A549 (cell line): ENCODE measurements at regions not wholly inside any gene's neighbourhood (a gene's known extent, or its start where the extent isn't known, plus 50 kb on each side); places are given as distances from the start of the nearest gene placed in this dataset.

Experiments
- ATAC-seq, 2 experiments: fragments of 200-7000 bp in 1 of 2; fragments of >200 bp in 1 of 2; cut with Nextera tagmentation in 1 of 2; cut with Tn5 transposase in 1 of 2; 3 replicates each; pipeline versions ENCODE4 v1.8.0 to v1.9.1; 2018 to 2020; ENCODE audit warnings: mild to moderate bottlenecking in 1 of 2, moderate library complexity in 1 of 2
- CTCF ChIA-PET: fragments of 300-600 bp; sonication (Branson Sonifier 250); formaldehyde crosslinking; extraction: SDS; loops from one replicate; lab custom pipeline; 2021; ENCODE audit warnings: antibody characterized with exemption, inconsistent platforms; lab: Yijun Ruan, JAX
- POLR2A ChIA-PET: fragments of 350-600 bp; formaldehyde crosslinking; extraction: SDS; loops from one replicate; lab custom pipeline; 2021; ENCODE audit warnings: antibody characterized with exemption, inconsistent platforms; lab: Yijun Ruan, JAX
- DNase-seq, 2 experiments: peaks; one replicate each; pipeline versions ENCODE4 v3.0.0 to v3.0.0-alpha.2; 2011 to 2016; ENCODE audit warnings: low read depth in 1 of 2, low spot score in 1 of 2
- FAIRE-seq: peaks from 2 replicates; lab custom pipeline; 2011; peaks lifted over from hg19 to GRCh38; lab: Jason Lieb, UNC
- H3K27ac ChIP-seq, 2 experiments: fragments of >200 bp; sonication (Bioruptor Twin); formaldehyde crosslinking; 3 replicates each; pipeline ENCODE4 v1.5.1; 2016 to 2017
- H3K4me1 ChIP-seq: fragments of >200 bp; sonication (Bioruptor Twin); formaldehyde crosslinking; 3 replicates; pipeline ENCODE4 v1.6.1; 2016
- H3K4me2 ChIP-seq: fragments of >200 bp; sonication (Bioruptor Twin); formaldehyde crosslinking; 3 replicates; pipeline ENCODE4 v1.6.1; 2016
- H3K4me3 ChIP-seq: fragments of >200 bp; sonication (Bioruptor Twin); formaldehyde crosslinking; 3 replicates; pipeline ENCODE4 v1.5.1; 2016
- H3K9me3 ChIP-seq: fragments of >200 bp; sonication (Bioruptor Twin); formaldehyde crosslinking; 3 replicates; pipeline ENCODE4 v1.6.1; 2016
- CBX8 ChIP-seq: fragments of 200-600 bp; sonication (generic); IDR thresholded peaks from 2 replicates; pipeline ENCODE4 v1.6.1; 2016
- CEBPB ChIP-seq, 2 experiments: fragments of >200 bp in 1 of 2; sonication (Bioruptor Twin) in 1 of 2; formaldehyde crosslinking in 1 of 2; IDR thresholded peaks; 2 replicates each; pipeline ENCODE4 v1.6.1; 2012 to 2016
- EHF ChIP-seq: fragments of 250-450 bp; sonication (Bioruptor Pico); IDR thresholded peaks from 2 replicates; pipeline ENCODE4 v1.5.0; 2020; ENCODE audit warnings: mild to moderate bottlenecking
- EHMT2 ChIP-seq: fragments of 200-600 bp; sonication (generic); IDR thresholded peaks from 2 replicates; pipeline ENCODE4 v1.6.1; 2016; ENCODE audit warnings: antibody characterized with exemption, low read depth, mild to moderate bottlenecking, moderate library complexity
- FOSL2 ChIP-seq, 2 experiments: fragments of 450-650 bp in 1 of 2; fragments of >200 bp in 1 of 2; sonication (Bioruptor Twin) in 1 of 2; formaldehyde crosslinking; IDR thresholded peaks; 2 replicates each; pipeline versions ENCODE4 v1.5.0 to v1.6.1; 2016 to 2020; ENCODE audit warnings: mild to moderate bottlenecking in 1 of 2, moderate library complexity in 1 of 2
- GATA3 ChIP-seq: IDR thresholded peaks from 2 replicates; pipeline ENCODE4 v1.6.1; 2012; ENCODE audit warnings: borderline replicate concordance
- MAZ ChIP-seq: fragments of 150-350 bp; IDR thresholded peaks from 2 replicates; pipeline ENCODE4 v1.6.1; 2014; ENCODE audit warnings: antibody characterized with exemption, low read depth, low read length, borderline replicate concordance
- MYC ChIP-seq: IDR thresholded peaks from 2 replicates; pipeline ENCODE4 v1.6.1; 2012; ENCODE audit warnings: mild to moderate bottlenecking, inconsistent platforms, low read length, improper control_type of control experiment, borderline replicate concordance
- NFE2L2 ChIP-seq: fragments of 150-350 bp; conservative IDR thresholded peaks from 2 replicates; pipeline ENCODE4 v1.6.1; 2014; ENCODE audit warnings: low read length
- RAD21 ChIP-seq, 2 experiments: fragments of >200 bp in 1 of 2; sonication (Bioruptor Twin) in 1 of 2; formaldehyde crosslinking in 1 of 2; IDR thresholded peaks in 1 of 2; conservative IDR thresholded peaks in 1 of 2; 2 replicates in 1 of 2; 3 replicates in 1 of 2; pipeline ENCODE4 v1.6.1; 2012 to 2018; ENCODE audit warnings: inconsistent platforms in 1 of 2
- SREBF2 ChIP-seq: fragments of 450-650 bp; IDR thresholded peaks from 2 replicates; pipeline ENCODE4 v1.6.1; 2014; ENCODE audit warnings: mild to moderate bottlenecking, moderate library complexity
- TFCP2L1 ChIP-seq: fragments of 250-450 bp; sonication (Bioruptor Pico); IDR thresholded peaks from 2 replicates; pipeline ENCODE4 v1.5.0; 2021; ENCODE audit warnings: mild to moderate bottlenecking
- ZFP36 ChIP-seq: fragments of 450-650 bp; IDR thresholded peaks from 2 replicates; pipeline ENCODE4 v1.6.1; 2014; ENCODE audit warnings: borderline replicate concordance; ENCODE audit not compliant: partially characterized antibody
- WGBS: methylation state at CpG from one replicate; pipeline ENCODE4 v1.1.6; 2017; ENCODE audit errors: missing lambda C conversion rate; 5-methylcytosine and 5-hydroxymethylcytosine counted together
- TF ChIP-seq, protein P1 (sequence below): fragments of 250-450 bp; sonication (Bioruptor Pico); IDR thresholded peaks from 2 replicates; pipeline ENCODE4 v1.5.0; 2021; ENCODE audit warnings: mild to moderate bottlenecking, moderate library complexity, borderline replicate concordance
- TF ChIP-seq, protein P2 (sequence below): IDR thresholded peaks from 2 replicates; pipeline ENCODE4 v1.6.1; 2012
- TF ChIP-seq, protein P3 (sequence below): fragments of >200 bp; sonication (Bioruptor Twin); formaldehyde crosslinking; IDR thresholded peaks from 3 replicates; pipeline ENCODE4 v1.5.1; 2016
- TF ChIP-seq, protein P4 (sequence below): fragments of 200-600 bp; sonication (generic); IDR thresholded peaks from 2 replicates; pipeline ENCODE4 v1.6.1; 2016; ENCODE audit warnings: antibody characterized with exemption, mild to moderate bottlenecking, moderate library complexity
- TF ChIP-seq, protein P5 (sequence below): IDR thresholded peaks from 2 replicates; pipeline ENCODE4 v1.6.1; 2012; ENCODE audit warnings: low read depth, borderline replicate concordance
- TF ChIP-seq, protein P6 (sequence below): fragments of 150-350 bp; IDR thresholded peaks from 2 replicates; pipeline ENCODE4 v1.6.1; 2014; ENCODE audit warnings: low read depth, mild to moderate bottlenecking, low read length

DNA sequence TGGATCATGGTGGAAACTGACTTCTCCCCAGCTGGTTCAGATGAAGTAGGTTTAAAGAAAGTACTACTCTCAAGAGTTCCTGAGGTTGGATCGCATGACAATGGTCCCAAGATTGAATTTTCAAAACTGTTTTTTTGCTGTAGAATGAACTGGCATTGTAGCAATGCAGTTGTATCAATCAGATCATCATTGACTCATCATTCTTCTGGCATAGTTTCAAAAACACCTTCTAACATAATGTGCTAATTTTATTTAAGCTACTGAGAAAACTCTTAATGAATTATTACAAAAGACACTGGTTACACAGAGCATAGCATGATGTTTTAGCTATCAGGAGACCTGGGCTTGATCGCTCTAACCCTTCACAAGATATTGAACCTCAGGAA lies 384.5 kb upstream of the DCN start:
- CTCF ChIA-PET: interaction anchor here (0.7 to 1.2 kb wide), 3 partner anchors 21 to 1214 kb away, joined by 3 to 7 read pairs (median 4); no protein-coding TSS in a partner anchor
- POLR2A ChIA-PET: no interaction called here
- Histone ChIP-seq H3K4me1 (no peaks in the 10 kb centered on the region), H3K27ac (no peak overlapping the region), H3K4me3 (no peak overlapping the region), H3K4me2 (no peak overlapping the region), H3K9me3 (no peaks in the 10 kb centered on the region)
- FAIRE-seq (no peak), DNase-seq (no peak), ATAC-seq (no peak)
- TF ChIP-seq MAZ: no peak
- TF ChIP-seq, protein P1, sequence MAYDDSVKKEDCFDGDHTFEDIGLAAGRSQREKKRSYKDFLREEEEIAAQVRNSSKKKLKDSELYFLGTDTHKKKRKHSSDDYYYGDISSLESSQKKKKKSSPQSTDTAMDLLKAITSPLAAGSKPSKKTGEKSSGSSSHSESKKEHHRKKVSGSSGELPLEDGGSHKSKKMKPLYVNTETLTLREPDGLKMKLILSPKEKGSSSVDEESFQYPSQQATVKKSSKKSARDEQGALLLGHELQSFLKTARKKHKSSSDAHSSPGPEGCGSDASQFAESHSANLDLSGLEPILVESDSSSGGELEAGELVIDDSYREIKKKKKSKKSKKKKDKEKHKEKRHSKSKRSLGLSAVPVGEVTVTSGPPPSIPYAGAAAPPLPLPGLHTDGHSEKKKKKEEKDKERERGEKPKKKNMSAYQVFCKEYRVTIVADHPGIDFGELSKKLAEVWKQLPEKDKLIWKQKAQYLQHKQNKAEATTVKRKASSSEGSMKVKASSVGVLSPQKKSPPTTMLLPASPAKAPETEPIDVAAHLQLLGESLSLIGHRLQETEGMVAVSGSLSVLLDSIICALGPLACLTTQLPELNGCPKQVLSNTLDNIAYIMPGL (CRISPR knock-in tag): no peak
- no peak for TF ChIP-seq EHF
- TF ChIP-seq, protein P2, sequence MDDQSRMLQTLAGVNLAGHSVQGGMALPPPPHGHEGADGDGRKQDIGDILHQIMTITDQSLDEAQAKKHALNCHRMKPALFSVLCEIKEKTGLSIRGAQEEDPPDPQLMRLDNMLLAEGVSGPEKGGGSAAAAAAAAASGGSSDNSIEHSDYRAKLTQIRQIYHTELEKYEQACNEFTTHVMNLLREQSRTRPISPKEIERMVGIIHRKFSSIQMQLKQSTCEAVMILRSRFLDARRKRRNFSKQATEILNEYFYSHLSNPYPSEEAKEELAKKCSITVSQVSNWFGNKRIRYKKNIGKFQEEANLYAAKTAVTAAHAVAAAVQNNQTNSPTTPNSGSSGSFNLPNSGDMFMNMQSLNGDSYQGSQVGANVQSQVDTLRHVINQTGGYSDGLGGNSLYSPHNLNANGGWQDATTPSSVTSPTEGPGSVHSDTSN: no peak
- TF ChIP-seq TFCP2L1 (CRISPR knock-in tag): no peak
- no peak for TF ChIP-seq CEBPB (IDR thresholded peaks at IDR 0.05)
- no peak for TF ChIP-seq FOSL2 (IDR thresholded peaks at IDR 0.05)
- TF ChIP-seq FOSL2 (CRISPR knock-in tag; IDR thresholded peaks at IDR 0.05): no peak
- no peak for TF ChIP-seq SREBF2
- no peak for TF ChIP-seq GATA3
- TF ChIP-seq ZFP36: no peak
- WGBS: 78% methylated on average over 2 of the region's 2 CpGs

DNA sequence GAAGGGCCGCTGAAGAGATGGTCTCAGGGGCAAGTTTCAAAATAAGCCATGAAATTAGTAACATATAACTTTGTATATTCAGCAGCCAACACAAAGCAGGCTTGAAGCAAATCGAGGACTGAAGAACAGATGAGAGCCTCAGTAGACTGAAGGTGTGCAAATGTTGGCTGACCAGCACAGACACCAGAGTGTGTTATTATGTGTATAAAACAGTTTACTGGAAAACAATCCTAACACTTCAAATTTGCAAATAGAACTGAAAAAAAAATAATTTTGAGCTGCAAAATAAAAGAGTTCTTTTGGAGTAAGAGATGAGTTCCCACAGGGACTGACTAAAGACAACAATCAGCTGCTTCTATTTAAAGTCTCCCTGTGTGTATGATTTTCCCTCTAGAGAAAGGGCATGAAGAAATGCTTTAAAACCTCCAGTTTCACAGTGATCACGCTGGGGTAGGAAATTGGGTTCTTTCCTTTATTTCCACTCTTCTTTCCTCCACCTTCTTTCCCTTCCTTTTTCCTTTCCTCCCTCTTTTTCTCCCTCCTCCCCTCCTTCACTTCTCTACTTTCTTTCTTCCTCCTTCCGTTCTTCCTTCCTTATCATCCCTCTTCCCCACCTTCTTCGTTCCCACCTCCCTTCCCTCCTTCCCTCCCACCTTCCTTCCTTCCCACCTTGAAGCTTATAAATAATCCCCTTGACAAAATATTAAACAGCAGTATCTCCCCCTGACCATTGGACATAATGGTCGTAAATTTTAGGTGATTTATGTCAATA lies 383.9 kb upstream of the DCN start:
- H3K27ac ChIP-seq: no peak overlapping the region
- TF ChIP-seq, protein P3, sequence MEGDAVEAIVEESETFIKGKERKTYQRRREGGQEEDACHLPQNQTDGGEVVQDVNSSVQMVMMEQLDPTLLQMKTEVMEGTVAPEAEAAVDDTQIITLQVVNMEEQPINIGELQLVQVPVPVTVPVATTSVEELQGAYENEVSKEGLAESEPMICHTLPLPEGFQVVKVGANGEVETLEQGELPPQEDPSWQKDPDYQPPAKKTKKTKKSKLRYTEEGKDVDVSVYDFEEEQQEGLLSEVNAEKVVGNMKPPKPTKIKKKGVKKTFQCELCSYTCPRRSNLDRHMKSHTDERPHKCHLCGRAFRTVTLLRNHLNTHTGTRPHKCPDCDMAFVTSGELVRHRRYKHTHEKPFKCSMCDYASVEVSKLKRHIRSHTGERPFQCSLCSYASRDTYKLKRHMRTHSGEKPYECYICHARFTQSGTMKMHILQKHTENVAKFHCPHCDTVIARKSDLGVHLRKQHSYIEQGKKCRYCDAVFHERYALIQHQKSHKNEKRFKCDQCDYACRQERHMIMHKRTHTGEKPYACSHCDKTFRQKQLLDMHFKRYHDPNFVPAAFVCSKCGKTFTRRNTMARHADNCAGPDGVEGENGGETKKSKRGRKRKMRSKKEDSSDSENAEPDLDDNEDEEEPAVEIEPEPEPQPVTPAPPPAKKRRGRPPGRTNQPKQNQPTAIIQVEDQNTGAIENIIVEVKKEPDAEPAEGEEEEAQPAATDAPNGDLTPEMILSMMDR: no peak
- no peak for TF ChIP-seq CBX8
- no peak for TF ChIP-seq EHF
- TF ChIP-seq GATA3: no peak
- TF ChIP-seq RAD21 (conservative IDR thresholded peaks at IDR 0.05 in 1 of 2, IDR thresholded peaks at IDR 0.05 in 1 of 2): no peak
- TF ChIP-seq NFE2L2: no peak
- TF ChIP-seq, protein P4, sequence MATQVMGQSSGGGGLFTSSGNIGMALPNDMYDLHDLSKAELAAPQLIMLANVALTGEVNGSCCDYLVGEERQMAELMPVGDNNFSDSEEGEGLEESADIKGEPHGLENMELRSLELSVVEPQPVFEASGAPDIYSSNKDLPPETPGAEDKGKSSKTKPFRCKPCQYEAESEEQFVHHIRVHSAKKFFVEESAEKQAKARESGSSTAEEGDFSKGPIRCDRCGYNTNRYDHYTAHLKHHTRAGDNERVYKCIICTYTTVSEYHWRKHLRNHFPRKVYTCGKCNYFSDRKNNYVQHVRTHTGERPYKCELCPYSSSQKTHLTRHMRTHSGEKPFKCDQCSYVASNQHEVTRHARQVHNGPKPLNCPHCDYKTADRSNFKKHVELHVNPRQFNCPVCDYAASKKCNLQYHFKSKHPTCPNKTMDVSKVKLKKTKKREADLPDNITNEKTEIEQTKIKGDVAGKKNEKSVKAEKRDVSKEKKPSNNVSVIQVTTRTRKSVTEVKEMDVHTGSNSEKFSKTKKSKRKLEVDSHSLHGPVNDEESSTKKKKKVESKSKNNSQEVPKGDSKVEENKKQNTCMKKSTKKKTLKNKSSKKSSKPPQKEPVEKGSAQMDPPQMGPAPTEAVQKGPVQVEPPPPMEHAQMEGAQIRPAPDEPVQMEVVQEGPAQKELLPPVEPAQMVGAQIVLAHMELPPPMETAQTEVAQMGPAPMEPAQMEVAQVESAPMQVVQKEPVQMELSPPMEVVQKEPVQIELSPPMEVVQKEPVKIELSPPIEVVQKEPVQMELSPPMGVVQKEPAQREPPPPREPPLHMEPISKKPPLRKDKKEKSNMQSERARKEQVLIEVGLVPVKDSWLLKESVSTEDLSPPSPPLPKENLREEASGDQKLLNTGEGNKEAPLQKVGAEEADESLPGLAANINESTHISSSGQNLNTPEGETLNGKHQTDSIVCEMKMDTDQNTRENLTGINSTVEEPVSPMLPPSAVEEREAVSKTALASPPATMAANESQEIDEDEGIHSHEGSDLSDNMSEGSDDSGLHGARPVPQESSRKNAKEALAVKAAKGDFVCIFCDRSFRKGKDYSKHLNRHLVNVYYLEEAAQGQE: no peak
- TF ChIP-seq, protein P5, sequence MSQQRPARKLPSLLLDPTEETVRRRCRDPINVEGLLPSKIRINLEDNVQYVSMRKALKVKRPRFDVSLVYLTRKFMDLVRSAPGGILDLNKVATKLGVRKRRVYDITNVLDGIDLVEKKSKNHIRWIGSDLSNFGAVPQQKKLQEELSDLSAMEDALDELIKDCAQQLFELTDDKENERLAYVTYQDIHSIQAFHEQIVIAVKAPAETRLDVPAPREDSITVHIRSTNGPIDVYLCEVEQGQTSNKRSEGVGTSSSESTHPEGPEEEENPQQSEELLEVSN: no peak
- TF ChIP-seq EHMT2: no peak
- TF ChIP-seq, protein P6, sequence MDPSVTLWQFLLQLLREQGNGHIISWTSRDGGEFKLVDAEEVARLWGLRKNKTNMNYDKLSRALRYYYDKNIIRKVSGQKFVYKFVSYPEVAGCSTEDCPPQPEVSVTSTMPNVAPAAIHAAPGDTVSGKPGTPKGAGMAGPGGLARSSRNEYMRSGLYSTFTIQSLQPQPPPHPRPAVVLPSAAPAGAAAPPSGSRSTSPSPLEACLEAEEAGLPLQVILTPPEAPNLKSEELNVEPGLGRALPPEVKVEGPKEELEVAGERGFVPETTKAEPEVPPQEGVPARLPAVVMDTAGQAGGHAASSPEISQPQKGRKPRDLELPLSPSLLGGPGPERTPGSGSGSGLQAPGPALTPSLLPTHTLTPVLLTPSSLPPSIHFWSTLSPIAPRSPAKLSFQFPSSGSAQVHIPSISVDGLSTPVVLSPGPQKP: no peak
- TF ChIP-seq MYC: no peak
- 58% methylated on average over 6 of the region's 6 CpGs for WGBS
- no peak overlapping the region for H3K4me3 ChIP-seq
- CTCF ChIA-PET: interaction anchor here (0.7 to 1.2 kb wide), 3 partner anchors 21 to 1215 kb away, joined by 3 to 7 read pairs (median 4); no protein-coding TSS in a partner anchor
- no peak for DNase-seq
- no peak overlapping the region for H3K4me2 ChIP-seq
- H3K9me3 ChIP-seq: no peaks in the 10 kb centered on the region
- FAIRE-seq: no peak
- no peaks in the 10 kb centered on the region for H3K4me1 ChIP-seq
- POLR2A ChIA-PET: no interaction called here
- ATAC-seq: no peak
